ENCODE measurements at regions not wholly inside any gene's neighbourhood (a gene's known extent, or its start where the extent isn't known, plus 50 kb on each side); places are given as distances from the start of the nearest gene placed in this dataset.

- Histone ChIP-seq H3K9me3 (no peaks in the 10 kb centered on the region), H3K4me1 (peaks cover 7% of the 10 kb centered on the region), H3K27me3 (no peaks in the 10 kb centered on the region), H3K36me3 (no peaks in the 10 kb centered on the region), H3K4me3 (no peak overlapping the region), H3K27ac (no peak overlapping the region)
- TF ChIP-seq POLR2A (IDR thresholded peaks at IDR 0.05): no peak
- TF ChIP-seq CTCF (IDR thresholded peaks at IDR 0.05): peak in 1 of 2 donors; percentile 34
- WGBS: 86% methylated on average over 2 of the region's 2 CpGs
- DNase-seq (ENCODE audit: low spot score in 2 of 2): no peak
Observed at GRCh38 chr20:39289316-39289715, 327.2 kb downstream of the DHX35 start.

- DNase-seq (ENCODE audit: low spot score in 2 of 2): no peak
- no peak overlapping the region for H3K27ac ChIP-seq
- no peaks in the 10 kb centered on the region for H3K36me3 ChIP-seq
- H3K27me3 ChIP-seq: no peaks in the 10 kb centered on the region
- H3K9me3 ChIP-seq: no peaks in the 10 kb centered on the region
- no peak overlapping the region for H3K4me3 ChIP-seq
- peaks cover 18% of the 10 kb centered on the region for H3K4me1 ChIP-seq
- TF ChIP-seq CTCF (IDR thresholded peaks at IDR 0.05) (no peak), POLR2AphosphoS5 (IDR thresholded peaks at IDR 0.05) (no peak), POLR2A (IDR thresholded peaks at IDR 0.05) (no peak), EP300 (IDR thresholded peaks at IDR 0.05) (no peak)
- 86% methylated on average over 4 of the region's 4 CpGs for WGBS
Observed at GRCh38 chr20:39283464-39283863, 321.3 kb downstream of the DHX35 start.

GRCh38 chr20:39282619-39283092 lies 320.5 kb downstream of the DHX35 start:
- DNase-seq (ENCODE audit: low spot score in 2 of 2): no peak
- Histone ChIP-seq H3K4me3 (no peak overlapping the region), H3K4me1 (peaks cover 18% of the 10 kb centered on the region), H3K27me3 (no peaks in the 10 kb centered on the region), H3K9me3 (no peaks in the 10 kb centered on the region), H3K36me3 (no peaks in the 10 kb centered on the region), H3K27ac (peak overlapping the region; percentile 63)
- WGBS: 49% methylated on average over 4 of the region's 10 CpGs
- TF ChIP-seq EP300 (IDR thresholded peaks at IDR 0.05): no peak
- TF ChIP-seq POLR2AphosphoS5 (IDR thresholded peaks at IDR 0.05): no peak
- no peak for TF ChIP-seq POLR2A (IDR thresholded peaks at IDR 0.05)
- TF ChIP-seq CTCF (IDR thresholded peaks at IDR 0.05): no peak

GRCh38 chr20:39280875-39281274 lies 318.7 kb downstream of the DHX35 start:
- Histone ChIP-seq H3K36me3 (no peaks in the 10 kb centered on the region), H3K27me3 (no peaks in the 10 kb centered on the region), H3K4me1 (peaks cover 18% of the 10 kb centered on the region), H3K27ac (no peak overlapping the region), H3K9me3 (no peaks in the 10 kb centered on the region), H3K4me3 (no peak overlapping the region)
- DNase-seq (ENCODE audit: low spot score in 2 of 2): no peak
- WGBS: 90% methylated on average over 3 of the region's 3 CpGs
- no peak for TF ChIP-seq POLR2AphosphoS5 (IDR thresholded peaks at IDR 0.05)
- no peak for TF ChIP-seq EP300 (IDR thresholded peaks at IDR 0.05)
- TF ChIP-seq CTCF (IDR thresholded peaks at IDR 0.05): no peak
- no peak for TF ChIP-seq POLR2A (IDR thresholded peaks at IDR 0.05)

- Histone ChIP-seq H3K4me1 (peaks cover 22% of the 10 kb centered on the region), H3K36me3 (no peaks in the 10 kb centered on the region), H3K9me3 (no peaks in the 10 kb centered on the region), H3K27ac (no peak overlapping the region), H3K4me3 (no peak overlapping the region), H3K27me3 (no peaks in the 10 kb centered on the region)
- TF ChIP-seq EP300 (IDR thresholded peaks at IDR 0.05) (no peak), POLR2AphosphoS5 (IDR thresholded peaks at IDR 0.05) (no peak), CTCF (IDR thresholded peaks at IDR 0.05) (no peak), POLR2A (IDR thresholded peaks at IDR 0.05) (no peak)
- DNase-seq (ENCODE audit: low spot score in 2 of 2): no peak
- 71% methylated on average over 5 of the region's 5 CpGs for WGBS
Observed at GRCh38 chr20:39278230-39278788, 316.2 kb downstream of the DHX35 start.
